NB4 (cell line): ENCODE measurements at regions not wholly inside any gene's neighbourhood (a gene's known extent, or its start where the extent isn't known, plus 50 kb on each side); places are given as distances from the start of the nearest gene placed in this dataset.

Experiments
- POLR2A ChIP-seq: IDR thresholded peaks from 2 replicates; pipeline ENCODE4 v1.6.1; 2011; ENCODE audit warnings: mild to moderate bottlenecking; ENCODE audit not compliant: insufficient read length; ENCODE audit errors: extremely low read depth
- TF ChIP-seq, protein P1 (sequence below): IDR thresholded peaks from 2 replicates; pipeline ENCODE4 v1.6.1; 2011; ENCODE audit warnings: low read depth, low read length

DNA sequence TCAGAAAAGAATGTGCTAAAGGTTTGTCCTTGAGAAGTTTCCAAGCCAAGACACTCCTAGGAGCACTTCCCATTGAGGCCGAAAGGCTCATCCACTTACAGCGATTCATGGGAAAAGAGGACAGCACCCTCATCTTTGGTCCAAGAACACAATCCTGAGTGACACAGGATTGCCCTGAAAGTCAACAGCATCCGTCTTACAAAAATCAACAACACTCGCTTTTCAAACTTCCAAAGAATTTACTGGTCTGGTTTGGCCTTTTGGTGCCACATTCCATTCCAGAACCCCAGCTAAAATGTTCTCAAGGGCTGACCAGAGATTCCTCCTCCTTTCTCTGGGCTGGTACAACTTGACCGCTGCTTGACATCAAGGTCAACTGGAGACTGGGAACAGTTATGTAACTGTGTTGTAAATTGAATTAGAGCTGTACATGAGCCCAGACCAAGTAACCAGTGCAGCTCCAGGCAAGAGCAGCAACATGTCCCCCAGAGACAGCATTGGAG lies 415.8 kb upstream of the PIK3R1 start:
- no peak for TF ChIP-seq POLR2A
- TF ChIP-seq, protein P1, sequence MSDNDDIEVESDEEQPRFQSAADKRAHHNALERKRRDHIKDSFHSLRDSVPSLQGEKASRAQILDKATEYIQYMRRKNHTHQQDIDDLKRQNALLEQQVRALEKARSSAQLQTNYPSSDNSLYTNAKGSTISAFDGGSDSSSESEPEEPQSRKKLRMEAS = no peak
